Colonic mucosa (tissue), 4 donors: ENCODE measurements at regions not wholly inside any gene's neighbourhood (a gene's known extent, or its start where the extent isn't known, plus 50 kb on each side); places are given as distances from the start of the nearest gene placed in this dataset.

Source experiments
- DNase-seq: peaks from one replicate; pipeline ENCODE4 v3.0.0-alpha.2; 2020
- H3K27ac ChIP-seq: fragments of 200-600 bp; one replicate; pipeline ENCODE4 v1.8.0; 2021
- H3K27me3 ChIP-seq: fragments of 200-600 bp; one replicate; pipeline ENCODE4 v1.8.0; 2021
- H3K36me3 ChIP-seq: fragments of 200-600 bp; one replicate; pipeline ENCODE4 v1.8.0; 2021
- H3K4me1 ChIP-seq: fragments of 200-600 bp; one replicate; pipeline ENCODE4 v1.8.0; 2021; ENCODE audit warnings: mild to moderate bottlenecking
- H3K4me3 ChIP-seq: fragments of 200-600 bp; one replicate; pipeline ENCODE4 v1.8.0; 2021
- H3K9ac ChIP-seq, 2 donors: one replicate each; pipeline ENCODE4 v1.7.0; 2013; ENCODE audit warnings: control low read depth in 2 of 2, low read depth in 2 of 2, low read length in 2 of 2
- H3K9me3 ChIP-seq: fragments of 200-600 bp; one replicate; pipeline ENCODE4 v1.8.0; 2021
- intact Hi-C: fragments of 100-400 bp; cut with DNase I; formaldehyde crosslinking; loops from one replicate; pipeline ENCODE4 v1.14.1; 2022
- TF ChIP-seq, protein P1 (sequence below): fragments of 200-600 bp; IDR thresholded peaks from one replicate; pipeline ENCODE4 v1.8.0; 2022; ENCODE audit warnings: antibody characterized with exemption, mild to moderate bottlenecking
- donor health status: healthy.
- donor health status: DM: no; HTN: no; CAD: no.
- donor health status: DM: no; HTN: no; CAD: no.

GRCh38 chr3:41126472-41126871 lies 72.8 kb upstream of the CTNNB1 start:
- no peaks in the 10 kb centered on the region for H3K36me3 ChIP-seq
- H3K9ac ChIP-seq: no peak overlapping the region
- H3K4me3 ChIP-seq: no peak overlapping the region
- no peaks in the 10 kb centered on the region for H3K4me1 ChIP-seq
- no peaks in the 10 kb centered on the region for H3K9me3 ChIP-seq
- intact Hi-C loops: no loop called here
- no peak overlapping the region for H3K27ac ChIP-seq
- TF ChIP-seq, protein P1, sequence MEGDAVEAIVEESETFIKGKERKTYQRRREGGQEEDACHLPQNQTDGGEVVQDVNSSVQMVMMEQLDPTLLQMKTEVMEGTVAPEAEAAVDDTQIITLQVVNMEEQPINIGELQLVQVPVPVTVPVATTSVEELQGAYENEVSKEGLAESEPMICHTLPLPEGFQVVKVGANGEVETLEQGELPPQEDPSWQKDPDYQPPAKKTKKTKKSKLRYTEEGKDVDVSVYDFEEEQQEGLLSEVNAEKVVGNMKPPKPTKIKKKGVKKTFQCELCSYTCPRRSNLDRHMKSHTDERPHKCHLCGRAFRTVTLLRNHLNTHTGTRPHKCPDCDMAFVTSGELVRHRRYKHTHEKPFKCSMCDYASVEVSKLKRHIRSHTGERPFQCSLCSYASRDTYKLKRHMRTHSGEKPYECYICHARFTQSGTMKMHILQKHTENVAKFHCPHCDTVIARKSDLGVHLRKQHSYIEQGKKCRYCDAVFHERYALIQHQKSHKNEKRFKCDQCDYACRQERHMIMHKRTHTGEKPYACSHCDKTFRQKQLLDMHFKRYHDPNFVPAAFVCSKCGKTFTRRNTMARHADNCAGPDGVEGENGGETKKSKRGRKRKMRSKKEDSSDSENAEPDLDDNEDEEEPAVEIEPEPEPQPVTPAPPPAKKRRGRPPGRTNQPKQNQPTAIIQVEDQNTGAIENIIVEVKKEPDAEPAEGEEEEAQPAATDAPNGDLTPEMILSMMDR: no peak
- H3K27me3 ChIP-seq: no peaks in the 10 kb centered on the region
- DNase-seq: no peak

- Histone ChIP-seq H3K4me3 (no peak overlapping the region), H3K27ac (no peak overlapping the region), H3K4me1 (no peaks in the 10 kb centered on the region), H3K36me3 (no peaks in the 10 kb centered on the region), H3K9ac (no peak overlapping the region), H3K9me3 (no peaks in the 10 kb centered on the region), H3K27me3 (no peaks in the 10 kb centered on the region)
- TF ChIP-seq, protein P1: no peak
- intact Hi-C loops: no loop called here
- DNase-seq: no peak
These were observed 72.3 kb upstream of the CTNNB1 start for GRCh38 chr3:41126961-41127360.

DNA sequence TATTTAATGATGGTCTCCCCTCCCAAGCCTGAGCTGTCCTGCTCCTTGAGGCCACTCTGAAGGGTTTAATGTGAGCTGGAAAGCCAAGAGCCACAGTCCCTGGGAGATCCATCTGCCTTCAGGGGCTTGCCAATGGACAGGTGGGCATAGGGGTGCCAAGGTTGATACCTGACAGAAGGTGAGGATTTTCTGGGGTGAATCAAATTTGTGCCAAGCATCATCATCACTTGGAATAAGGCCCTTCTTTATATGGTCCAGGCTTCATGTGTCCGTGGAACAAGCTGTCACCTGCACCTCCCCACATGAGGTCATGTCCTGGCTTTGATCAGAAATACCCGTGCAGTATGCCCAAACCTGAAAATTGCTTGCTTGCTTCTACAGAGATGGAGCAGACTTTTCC lies 71.9 kb upstream of the CTNNB1 start:
- intact Hi-C loops: no loop called here
- TF ChIP-seq, protein P1: no peak
- Histone ChIP-seq H3K9ac (no peak overlapping the region), H3K27me3 (no peaks in the 10 kb centered on the region), H3K4me3 (no peak overlapping the region), H3K36me3 (no peaks in the 10 kb centered on the region), H3K9me3 (no peaks in the 10 kb centered on the region), H3K4me1 (no peaks in the 10 kb centered on the region), H3K27ac (no peak overlapping the region)
- DNase-seq: no peak

DNA sequence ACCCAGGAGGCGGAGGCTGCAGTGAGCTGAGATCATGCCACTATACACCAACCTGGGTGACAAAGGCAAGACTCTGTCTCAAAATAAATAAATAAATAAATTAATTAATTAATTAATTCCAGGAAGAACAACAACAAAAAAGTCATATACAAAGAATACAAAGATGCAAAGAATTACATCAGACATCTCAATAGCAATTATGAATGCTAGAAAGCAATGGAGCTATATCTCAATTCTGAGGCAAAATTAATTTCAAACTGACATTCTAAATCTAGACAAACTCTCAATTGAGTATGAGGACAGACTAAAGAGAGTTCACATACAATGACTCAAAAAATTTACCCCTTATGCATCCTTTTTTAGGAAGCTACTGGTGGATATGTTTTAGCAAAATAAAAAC lies 69.6 kb upstream of the CTNNB1 start:
- H3K36me3 ChIP-seq: no peaks in the 10 kb centered on the region
- no peak for DNase-seq
- TF ChIP-seq, protein P1: no peak
- intact Hi-C loops: no loop called here
- no peak overlapping the region for H3K9ac ChIP-seq
- H3K9me3 ChIP-seq: no peaks in the 10 kb centered on the region
- no peak overlapping the region for H3K4me3 ChIP-seq
- no peaks in the 10 kb centered on the region for H3K4me1 ChIP-seq
- no peaks in the 10 kb centered on the region for H3K27me3 ChIP-seq
- H3K27ac ChIP-seq: no peak overlapping the region

DNA sequence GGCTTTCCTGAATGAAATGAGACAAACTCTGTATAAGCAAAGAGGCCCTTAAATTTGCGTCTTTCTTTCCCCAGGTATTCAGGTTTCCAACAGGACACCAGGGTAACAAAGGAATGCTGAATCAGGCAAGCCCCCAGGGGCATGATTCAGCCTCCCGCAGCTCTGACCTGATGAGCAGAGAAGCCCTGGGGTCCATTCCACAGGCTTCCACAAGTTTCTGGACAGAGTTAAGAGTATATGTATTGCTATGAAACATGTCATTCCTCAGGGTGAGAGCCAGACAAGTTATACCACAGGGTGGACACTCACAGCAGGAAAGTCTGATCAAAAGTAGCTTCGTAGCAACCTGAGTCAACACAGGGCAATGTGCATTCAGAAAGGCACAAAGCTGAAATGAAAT lies 68.1 kb upstream of the CTNNB1 start:
- DNase-seq: no peak
- intact Hi-C loops: no loop called here
- H3K9ac ChIP-seq: no peak overlapping the region
- TF ChIP-seq, protein P1: no peak
- H3K9me3 ChIP-seq: no peaks in the 10 kb centered on the region
- H3K4me1 ChIP-seq: no peaks in the 10 kb centered on the region
- no peaks in the 10 kb centered on the region for H3K27me3 ChIP-seq
- H3K36me3 ChIP-seq: no peaks in the 10 kb centered on the region
- no peak overlapping the region for H3K27ac ChIP-seq
- H3K4me3 ChIP-seq: no peak overlapping the region

DNA sequence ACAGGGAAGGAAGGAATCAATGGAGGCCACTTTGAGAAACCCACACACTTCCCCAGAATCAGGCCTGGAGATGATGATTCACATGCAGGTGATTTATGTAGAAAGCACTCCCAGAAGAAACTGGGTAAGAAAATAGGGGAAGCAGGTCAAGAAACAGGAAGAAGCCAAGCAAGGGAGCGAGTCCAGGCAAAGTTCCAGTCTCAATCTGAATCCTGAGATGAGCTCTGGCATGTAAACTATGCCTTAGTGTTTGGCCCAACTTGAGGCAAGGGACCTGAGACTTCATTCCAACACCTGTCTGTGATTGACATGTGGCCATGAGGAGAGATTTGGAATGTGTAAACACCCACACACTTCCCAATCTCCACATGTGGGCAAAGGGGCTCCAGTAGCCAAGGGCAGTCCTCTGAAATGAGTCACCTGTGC lies 61.6 kb upstream of the CTNNB1 start:
- TF ChIP-seq, protein P1: no peak
- H3K9me3 ChIP-seq: no peaks in the 10 kb centered on the region
- no peaks in the 10 kb centered on the region for H3K4me1 ChIP-seq
- H3K27me3 ChIP-seq: no peaks in the 10 kb centered on the region
- no peak overlapping the region for H3K27ac ChIP-seq
- intact Hi-C loops: no loop called here
- DNase-seq: no peak
- no peaks in the 10 kb centered on the region for H3K36me3 ChIP-seq
- H3K4me3 ChIP-seq: no peak overlapping the region
- no peak overlapping the region for H3K9ac ChIP-seq
